Stomach (tissue), 8 donors: ENCODE measurements at regions not wholly inside any gene's neighbourhood (a gene's known extent, or its start where the extent isn't known, plus 50 kb on each side); places are given as distances from the start of the nearest gene placed in this dataset.

ENCODE experiments used
- DNase-seq, 2 donors: peaks; one replicate each; pipeline versions ENCODE4 v3.0.0 to v3.0.0-alpha.2; 2013 to 2019
- H3K27ac ChIP-seq, 5 donors: fragments of 200-600 bp in 4 of 5; sonication (generic) in 4 of 5; one replicate each; pipeline ENCODE4 v1.5.1; 2013 to 2019; ENCODE audit warnings: mild to moderate bottlenecking in 1 of 5, moderate library complexity in 1 of 5
- H3K27me3 ChIP-seq, 3 donors: fragments of 200-600 bp; sonication (generic); one replicate each; pipeline ENCODE4 v1.5.1; 2017 to 2019; ENCODE audit warnings: mixed run types in 1 of 3
- H3K36me3 ChIP-seq, 4 donors: fragments of 200-600 bp; sonication (generic); 1 replicate in 3 of 4; 2 replicates in 1 of 4; pipeline ENCODE4 v1.5.1; 2016 to 2019
- H3K4me1 ChIP-seq, 4 donors: fragments of 200-600 bp; sonication (generic); one replicate each; pipeline ENCODE4 v1.5.1; 2016 to 2019
- H3K4me3 ChIP-seq, 4 donors: fragments of 200-600 bp; sonication (generic) in 3 of 4; one replicate each; pipeline ENCODE4 v1.5.1; 2016 to 2019; ENCODE audit warnings: mild to moderate bottlenecking in 1 of 4
- H3K9me3 ChIP-seq, 4 donors: fragments of 200-600 bp; sonication (generic); one replicate each; pipeline ENCODE4 v1.5.1; 2016 to 2019
- CTCF ChIP-seq, 7 experiments: fragments of 450-650 bp in 4 of 7; fragments of 200-600 bp in 3 of 7; sonication (generic) in 3 of 7; IDR thresholded peaks; one replicate each; pipeline ENCODE4 v1.5.1; 2016 to 2019; ENCODE audit warnings: antibody characterized with exemption in 7 of 7, control low read depth in 2 of 7, mild to moderate bottlenecking in 1 of 7
- EP300 ChIP-seq: sonication (generic); formaldehyde crosslinking; IDR thresholded peaks from one replicate; pipeline ENCODE4 v1.6.1; 2017; ENCODE audit warnings: antibody characterized with exemption
- POLR2A ChIP-seq, 4 donors: fragments of 450-650 bp; IDR thresholded peaks; one replicate each; pipeline ENCODE4 v1.6.1; 2016; ENCODE audit warnings: antibody characterized with exemption in 4 of 4, control low read depth in 2 of 4, mild to moderate bottlenecking in 1 of 4, moderate library complexity in 1 of 4
- POLR2AphosphoS5 ChIP-seq, 3 donors: sonication (generic); formaldehyde crosslinking; IDR thresholded peaks; one replicate each; pipeline ENCODE4 v1.6.1; 2016; ENCODE audit warnings: antibody characterized with exemption in 3 of 3
- WGBS, 5 donors: extraction: QIAGEN DNeasy Blood & Tissue Kit in 3 of 5; methylation state at CpG; one replicate each; pipeline versions ENCODE4 v1.1.5 to v1.1.7; 2013 to 2018; 5-methylcytosine and 5-hydroxymethylcytosine counted together
- intact Hi-C: fragments of 100-400 bp; cut with DNase I; formaldehyde crosslinking; loops from one replicate; pipeline ENCODE4 v1.15.1; 2023; ENCODE audit warnings: low total_unique reads
- donor health status: healthy with polysubstance abuse.
- donor health status: Bipolar disorder and iron deficiency.
- donor health status: healthy.

DNA sequence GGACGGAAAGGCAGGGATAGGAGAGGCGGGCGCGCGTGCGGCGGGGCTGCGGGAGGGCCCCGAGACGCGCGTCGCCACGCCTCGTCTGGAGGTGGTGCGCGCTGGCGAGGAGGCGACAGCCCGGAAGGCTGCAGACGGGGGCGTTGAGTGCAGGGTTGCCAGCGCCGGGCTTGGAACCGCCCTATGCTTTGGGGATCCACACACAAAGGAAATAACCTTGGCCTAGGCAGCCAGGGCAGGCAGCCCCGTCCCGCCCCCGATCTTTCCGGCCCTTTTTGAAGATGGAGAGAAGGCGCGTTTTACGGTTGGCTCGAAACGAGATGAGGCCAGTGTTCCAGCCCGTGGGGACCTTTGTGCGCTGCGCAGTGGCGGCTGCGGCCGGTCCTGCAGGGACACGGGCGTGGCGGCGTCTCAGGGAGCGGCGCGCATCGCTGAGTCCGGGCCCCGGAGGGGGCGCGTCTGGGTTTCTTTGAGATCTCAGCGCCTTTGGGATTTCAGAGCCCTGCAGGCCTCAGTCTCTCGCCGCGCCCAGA lies 50.8 kb upstream of the TRIM2 start:
- Histone ChIP-seq H3K4me1 (peaks cover 16 to 33% (median 30%) of the 10 kb centered on the region in 4 donors), H3K27me3 (peaks cover 0 to 28% (median 3%) of the 10 kb centered on the region in 3 donors), H3K27ac (peak overlapping the region; percentile 17 to 69 (median 53)), H3K9me3 (no peaks in the 10 kb centered on the region), H3K36me3 (no peaks in the 10 kb centered on the region), H3K4me3 (peak overlapping the region; percentile 51 to 73 (median 64))
- peak; percentile 50 to 87 for DNase-seq
- intact Hi-C loops, result no loop called here
- WGBS, 5 donors, result 0 to 1% (median 0%) methylated on average over 30 to 56 of the region's 56 CpGs
- TF ChIP-seq CTCF (IDR thresholded peaks at IDR 0.05) (no peak), POLR2A (IDR thresholded peaks at IDR 0.05) (no peak), EP300 (no peak), POLR2AphosphoS5 (IDR thresholded peaks at IDR 0.05) (peak in 1 of 3 donors; percentile 40)

DNA sequence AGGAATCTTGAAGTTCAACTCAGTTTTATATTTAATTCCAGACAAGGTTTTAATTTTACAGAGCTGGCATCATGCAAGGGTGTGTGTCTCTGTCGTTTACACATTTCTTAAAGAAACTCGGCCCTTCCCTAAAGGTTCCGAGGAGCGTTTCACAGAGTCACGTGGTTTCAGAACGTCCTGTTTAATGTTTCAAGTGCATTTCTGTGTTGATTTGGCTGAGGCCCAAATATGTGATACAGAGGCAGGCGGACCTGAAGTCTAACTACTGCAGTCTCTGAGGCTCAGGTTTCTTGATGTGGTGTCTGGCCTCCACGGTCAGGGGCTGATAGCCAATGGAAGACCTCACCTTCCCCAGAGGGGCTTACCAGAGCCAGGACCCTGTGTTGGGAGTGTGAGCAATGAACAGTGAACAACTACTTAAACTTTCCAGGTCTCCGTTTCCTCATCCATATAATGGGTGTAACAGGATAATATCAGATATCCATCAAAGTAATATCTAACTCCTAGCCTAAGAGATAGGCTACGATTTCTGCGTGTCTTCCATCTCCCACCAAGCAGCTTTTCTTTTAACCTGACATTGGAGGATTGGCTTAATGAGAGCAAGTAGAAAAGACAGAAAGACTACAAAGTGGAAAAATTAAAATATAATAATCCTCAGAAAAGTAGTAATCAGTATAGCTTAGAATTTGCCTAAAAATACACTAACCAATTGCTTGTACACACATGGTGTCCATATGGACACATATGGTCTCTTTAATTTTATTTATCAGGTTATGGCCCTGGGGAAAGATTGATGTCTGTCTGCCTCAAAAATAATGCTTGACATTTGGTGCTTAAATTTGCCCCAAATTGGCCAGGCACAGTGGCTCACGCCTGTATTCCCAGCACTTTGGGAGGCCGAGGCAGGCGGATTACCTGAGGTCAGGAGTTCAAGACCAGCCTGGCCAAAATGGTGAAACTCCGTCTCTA lies 50.0 kb upstream of the TRIM2 start:
- H3K4me1 ChIP-seq, result peaks cover 16 to 33% (median 30%) of the 10 kb centered on the region in 4 donors
- intact Hi-C loops, result no loop called here
- peak; percentile 29 to 90 for DNase-seq
- H3K9me3 ChIP-seq, result no peaks in the 10 kb centered on the region
- peak overlapping the region; percentile 51 to 73 (median 64) for H3K4me3 ChIP-seq
- no peaks in the 10 kb centered on the region for H3K36me3 ChIP-seq
- TF ChIP-seq POLR2A (IDR thresholded peaks at IDR 0.05), result no peak
- TF ChIP-seq POLR2AphosphoS5 (IDR thresholded peaks at IDR 0.05), result peak in 1 of 3 donors; percentile 50
- WGBS, 5 donors, result 37 to 45% (median 40%) methylated on average over 14 to 15 of the region's 15 CpGs
- peaks cover 0 to 28% (median 3%) of the 10 kb centered on the region in 3 donors for H3K27me3 ChIP-seq
- peak overlapping the region in 4 of 5 donors; percentile 17 to 69 (median 58) for H3K27ac ChIP-seq
